ENCODE measurements at regions not wholly inside any gene's neighbourhood (a gene's known extent, or its start where the extent isn't known, plus 50 kb on each side); places are given as distances from the start of the nearest gene placed in this dataset.
A peak's percentile ranks its signal among the peaks of the same experiment; 100 is the strongest.

- no peak overlapping the region for H2BK120ac ChIP-seq (ENCODE audit: low read depth, low read length)
- no peak overlapping the region for H4K91ac ChIP-seq (ENCODE audit: low read depth, low read length, poor library complexity)
- H2BK5ac ChIP-seq (ENCODE audit: low read length): no peak overlapping the region
- H3K23ac ChIP-seq (ENCODE audit: low read depth, low read length, poor library complexity): no peak overlapping the region
- no peak overlapping the region for H2AK5ac ChIP-seq (ENCODE audit: low read depth, low read length)
- no peak overlapping the region for H2BK12ac ChIP-seq (ENCODE audit: low read length)
- no peak overlapping the region for H3K4me3 ChIP-seq (ENCODE audit: low read length in 2 of 2)
- no peak overlapping the region for H3K18ac ChIP-seq (ENCODE audit: low read length)
- no peak overlapping the region for H2BK15ac ChIP-seq (ENCODE audit: low read length)
- no peak overlapping the region for H3K27ac ChIP-seq (replicated peaks; ENCODE audit: low read length)
- no peaks in the 10 kb centered on the region for H3K36me3 ChIP-seq (replicated peaks in 1 of 2; ENCODE audit: control insufficient read depth in 2 of 2, insufficient read depth in 2 of 2, low read length in 2 of 2)
- H3K79me1 ChIP-seq (ENCODE audit: low read depth, low read length): no peaks in the 10 kb centered on the region
- H2AFZ ChIP-seq (ENCODE audit: low read length): peak overlapping the region; percentile 53
- peaks cover 0 to 5% of the 10 kb centered on the region in 2 donors for H3K4me1 ChIP-seq (ENCODE audit: control insufficient read depth in 2 of 2, insufficient read depth in 1 of 2, low read depth in 1 of 2, low read length in 2 of 2)
- H3K4me2 ChIP-seq (ENCODE audit: insufficient read depth, low read length, poor library complexity, severe bottlenecking): no peak overlapping the region
- no CpG with 5 or more reads among the region's 7 CpGs for WGBS, 2 donors (ENCODE audit: extremely low coverage in 2 of 2, insufficient read length in 2 of 2, insufficient replicate concordance in 1 of 2)
- no peak overlapping the region for H3K14ac ChIP-seq (ENCODE audit: low read length)
- no peaks in the 10 kb centered on the region for H3K27me3 ChIP-seq (ENCODE audit: control insufficient read depth in 3 of 3, insufficient read depth in 3 of 3, low read depth in 1 of 3, low read length in 3 of 3)
- no peak overlapping the region for H4K8ac ChIP-seq (ENCODE audit: low read depth, low read length)
- no peak for DNase-seq (ENCODE audit: low spot score)
- no peak overlapping the region for H3K9ac ChIP-seq (ENCODE audit: low read depth, low read length, poor library complexity)
- no peak overlapping the region for H3K4ac ChIP-seq (ENCODE audit: low read length)
- H3K9me3 ChIP-seq (replicated peaks in 1 of 2; ENCODE audit: control insufficient read depth in 2 of 2, insufficient read depth in 1 of 2, low read depth in 1 of 2, low read length in 2 of 2): peaks cover 2 to 4% of the 10 kb centered on the region in 2 donors
Measured at GRCh38 chr16:51328733-51329132, 177.7 kb upstream of the SALL1 start.

- Histone ChIP-seq H3K27ac (replicated peaks; ENCODE audit: low read length) (no peak overlapping the region), H3K18ac (ENCODE audit: low read length) (no peak overlapping the region), H3K14ac (ENCODE audit: low read length) (no peak overlapping the region), H3K36me3 (replicated peaks in 1 of 2; ENCODE audit: control insufficient read depth in 2 of 2, insufficient read depth in 2 of 2, low read length in 2 of 2) (no peaks in the 10 kb centered on the region), H2BK120ac (ENCODE audit: low read depth, low read length) (no peak overlapping the region), H2BK5ac (ENCODE audit: low read length) (no peak overlapping the region), H3K4ac (ENCODE audit: low read length) (no peak overlapping the region), H2BK12ac (ENCODE audit: low read length) (no peak overlapping the region), H2BK15ac (ENCODE audit: low read length) (no peak overlapping the region), H2AFZ (ENCODE audit: low read length) (no peak overlapping the region), H4K91ac (ENCODE audit: low read depth, low read length, poor library complexity) (no peak overlapping the region), H3K9me3 (replicated peaks in 1 of 2; ENCODE audit: control insufficient read depth in 2 of 2, insufficient read depth in 1 of 2, low read depth in 1 of 2, low read length in 2 of 2) (peaks cover 2 to 4% of the 10 kb centered on the region in 2 donors), H3K23ac (ENCODE audit: low read depth, low read length, poor library complexity) (no peak overlapping the region), H2AK5ac (ENCODE audit: low read depth, low read length) (no peak overlapping the region), H3K27me3 (ENCODE audit: control insufficient read depth in 3 of 3, insufficient read depth in 3 of 3, low read depth in 1 of 3, low read length in 3 of 3) (peaks cover 0 to 4% (median 0%) of the 10 kb centered on the region in 3 experiments), H3K4me3 (ENCODE audit: low read length in 2 of 2) (no peak overlapping the region), H3K79me1 (ENCODE audit: low read depth, low read length) (no peaks in the 10 kb centered on the region), H3K4me1 (ENCODE audit: control insufficient read depth in 2 of 2, insufficient read depth in 1 of 2, low read depth in 1 of 2, low read length in 2 of 2) (peaks cover 0 to 5% of the 10 kb centered on the region in 2 donors), H3K9ac (ENCODE audit: low read depth, low read length, poor library complexity) (no peak overlapping the region), H4K8ac (ENCODE audit: low read depth, low read length) (no peak overlapping the region), H3K4me2 (ENCODE audit: insufficient read depth, low read length, poor library complexity, severe bottlenecking) (no peak overlapping the region)
- WGBS, 2 donors (ENCODE audit: extremely low coverage in 2 of 2, insufficient read length in 2 of 2, insufficient replicate concordance in 1 of 2): no CpG with 5 or more reads among the region's 2 CpGs
- no peak for DNase-seq (ENCODE audit: low spot score)
Measured at GRCh38 chr16:51327001-51327400, 175.9 kb upstream of the SALL1 start.

- H2BK15ac ChIP-seq (ENCODE audit: low read length): no peak overlapping the region
- peaks cover 0 to 5% of the 10 kb centered on the region in 2 donors for H3K4me1 ChIP-seq (ENCODE audit: control insufficient read depth in 2 of 2, insufficient read depth in 1 of 2, low read depth in 1 of 2, low read length in 2 of 2)
- H2AFZ ChIP-seq (ENCODE audit: low read length): no peak overlapping the region
- peaks cover 0 to 4% (median 0%) of the 10 kb centered on the region in 3 experiments for H3K27me3 ChIP-seq (ENCODE audit: control insufficient read depth in 3 of 3, insufficient read depth in 3 of 3, low read depth in 1 of 3, low read length in 3 of 3)
- no peak overlapping the region for H2BK12ac ChIP-seq (ENCODE audit: low read length)
- no peak overlapping the region for H3K27ac ChIP-seq (replicated peaks; ENCODE audit: low read length)
- no CpG with 5 or more reads among the region's 7 CpGs for WGBS, 2 donors (ENCODE audit: extremely low coverage in 2 of 2, insufficient read length in 2 of 2, insufficient replicate concordance in 1 of 2)
- no peak overlapping the region for H2BK120ac ChIP-seq (ENCODE audit: low read depth, low read length)
- no peaks in the 10 kb centered on the region for H3K36me3 ChIP-seq (replicated peaks in 1 of 2; ENCODE audit: control insufficient read depth in 2 of 2, insufficient read depth in 2 of 2, low read length in 2 of 2)
- H2AK5ac ChIP-seq (ENCODE audit: low read depth, low read length): no peak overlapping the region
- no peak overlapping the region for H3K23ac ChIP-seq (ENCODE audit: low read depth, low read length, poor library complexity)
- H3K18ac ChIP-seq (ENCODE audit: low read length): no peak overlapping the region
- H3K79me1 ChIP-seq (ENCODE audit: low read depth, low read length): no peaks in the 10 kb centered on the region
- no peak overlapping the region for H4K8ac ChIP-seq (ENCODE audit: low read depth, low read length)
- H3K4ac ChIP-seq (ENCODE audit: low read length): no peak overlapping the region
- H3K9ac ChIP-seq (ENCODE audit: low read depth, low read length, poor library complexity): no peak overlapping the region
- H3K9me3 ChIP-seq (replicated peaks in 1 of 2; ENCODE audit: control insufficient read depth in 2 of 2, insufficient read depth in 1 of 2, low read depth in 1 of 2, low read length in 2 of 2): peaks cover 2 to 4% of the 10 kb centered on the region in 2 donors
- H4K91ac ChIP-seq (ENCODE audit: low read depth, low read length, poor library complexity): no peak overlapping the region
- H3K4me3 ChIP-seq (ENCODE audit: low read length in 2 of 2): no peak overlapping the region
- H2BK5ac ChIP-seq (ENCODE audit: low read length): no peak overlapping the region
- no peak overlapping the region for H3K4me2 ChIP-seq (ENCODE audit: insufficient read depth, low read length, poor library complexity, severe bottlenecking)
- no peak overlapping the region for H3K14ac ChIP-seq (ENCODE audit: low read length)
- DNase-seq (ENCODE audit: low spot score): no peak
Measured at GRCh38 chr16:51326131-51326856, 175.2 kb upstream of the SALL1 start.

- Histone ChIP-seq H3K36me3 (replicated peaks in 1 of 2; ENCODE audit: control insufficient read depth in 2 of 2, insufficient read depth in 2 of 2, low read length in 2 of 2) (no peaks in the 10 kb centered on the region), H3K23ac (ENCODE audit: low read depth, low read length, poor library complexity) (no peak overlapping the region), H3K27me3 (ENCODE audit: control insufficient read depth in 3 of 3, insufficient read depth in 3 of 3, low read depth in 1 of 3, low read length in 3 of 3) (peaks cover 0 to 4% (median 0%) of the 10 kb centered on the region in 3 experiments), H4K91ac (ENCODE audit: low read depth, low read length, poor library complexity) (no peak overlapping the region), H3K14ac (ENCODE audit: low read length) (no peak overlapping the region), H3K4me1 (ENCODE audit: control insufficient read depth in 2 of 2, insufficient read depth in 1 of 2, low read depth in 1 of 2, low read length in 2 of 2) (peaks cover 0 to 1% of the 10 kb centered on the region in 2 donors), H2AFZ (ENCODE audit: low read length) (no peak overlapping the region), H2BK5ac (ENCODE audit: low read length) (no peak overlapping the region), H3K4me2 (ENCODE audit: insufficient read depth, low read length, poor library complexity, severe bottlenecking) (no peak overlapping the region), H3K9ac (ENCODE audit: low read depth, low read length, poor library complexity) (no peak overlapping the region), H2BK12ac (ENCODE audit: low read length) (no peak overlapping the region), H2BK15ac (ENCODE audit: low read length) (no peak overlapping the region), H3K27ac (replicated peaks; ENCODE audit: low read length) (no peak overlapping the region), H2AK5ac (ENCODE audit: low read depth, low read length) (no peak overlapping the region), H3K4ac (ENCODE audit: low read length) (no peak overlapping the region), H2BK120ac (ENCODE audit: low read depth, low read length) (no peak overlapping the region), H3K79me1 (ENCODE audit: low read depth, low read length) (no peaks in the 10 kb centered on the region), H4K8ac (ENCODE audit: low read depth, low read length) (no peak overlapping the region), H3K9me3 (replicated peaks in 1 of 2; ENCODE audit: control insufficient read depth in 2 of 2, insufficient read depth in 1 of 2, low read depth in 1 of 2, low read length in 2 of 2) (no peaks in the 10 kb centered on the region), H3K4me3 (ENCODE audit: low read length in 2 of 2) (no peak overlapping the region), H3K18ac (ENCODE audit: low read length) (no peak overlapping the region)
- WGBS, 2 donors (ENCODE audit: extremely low coverage in 2 of 2, insufficient read length in 2 of 2, insufficient replicate concordance in 1 of 2): no CpG with 5 or more reads among the region's 5 CpGs
- no peak for DNase-seq (ENCODE audit: low spot score)
Measured at GRCh38 chr16:51321251-51321650, 170.2 kb upstream of the SALL1 start.

Data from neuronal stem cell (in vitro differentiated cells).